PC-3 (cell line): ENCODE measurements at regions not wholly inside any gene's neighbourhood (a gene's known extent, or its start where the extent isn't known, plus 50 kb on each side); places are given as distances from the start of the nearest gene placed in this dataset.

Source experiments
- ATAC-seq: fragments of 200-7000 bp; cut with Tn5 transposase; 2 replicates; pipeline ENCODE4 v1.9.1; 2020; ENCODE audit warnings: mild to moderate bottlenecking, moderate library complexity
- BruUV-seq: library from RNA; stranded (reverse); fragments of 400-500 nt; replicated peaks from 2 replicates; lab custom pipeline; 2021; lab: Mats Ljungman, UMichigan
- CTCF ChIA-PET: fragments of 300-600 bp; sonication (Branson Sonifier 250); formaldehyde crosslinking; loops from one replicate; lab custom pipeline; 2022; ENCODE audit warnings: antibody characterized with exemption; lab: Charles Lee
- POLR2A ChIA-PET: fragments of 300-600 bp; sonication (Branson Sonifier 250); formaldehyde crosslinking; loops from one replicate; lab custom pipeline; 2022; ENCODE audit warnings: antibody characterized with exemption; ENCODE audit not compliant: unreplicated experiment; lab: Charles Lee
- DNase-seq: peaks from one replicate; pipeline ENCODE4 v3.0.0-alpha.2; 2015
- H2AFZ ChIP-seq: fragments of 300-600 bp; sonication (generic); 2 replicates; pipeline ENCODE4 v1.6.0; 2016; ENCODE audit warnings: antibody characterized with exemption, low read length
- H3F3A ChIP-seq: fragments of 300-600 bp; sonication (generic); one replicate; pipeline ENCODE4 v1.6.0; 2017; ENCODE audit warnings: antibody characterized with exemption, low read length, control low read depth, mild to moderate bottlenecking; ENCODE audit not compliant: unreplicated experiment
- H3K27ac ChIP-seq: fragments of 300-600 bp; sonication (generic); 2 replicates; pipeline ENCODE4 v1.5.1; 2016; ENCODE audit warnings: mild to moderate bottlenecking, low read length
- H3K27me3 ChIP-seq: fragments of 300-600 bp; sonication (generic); 2 replicates; pipeline ENCODE4 v1.6.1; 2016; ENCODE audit warnings: low read length, mixed read lengths
- H3K36me3 ChIP-seq: fragments of 300-600 bp; sonication (generic); 2 replicates; pipeline ENCODE4 v1.6.1; 2016; ENCODE audit warnings: low read depth, mixed run types, low read length, mixed read lengths
- H3K4me1 ChIP-seq: fragments of 300-600 bp; sonication (generic); 2 replicates; pipeline ENCODE4 v1.5.1; 2016; ENCODE audit warnings: low read length; ENCODE audit not compliant: insufficient read depth
- H3K4me2 ChIP-seq: fragments of 300-600 bp; sonication (generic); 2 replicates; pipeline ENCODE4 v1.6.0; 2016; ENCODE audit warnings: low read length
- H3K4me3 ChIP-seq: fragments of 300-600 bp; sonication (generic); 2 replicates; pipeline ENCODE4 v1.5.1; 2016; ENCODE audit warnings: mild to moderate bottlenecking, low read length, mixed read lengths
- H3K79me2 ChIP-seq: fragments of 300-600 bp; sonication (generic); 2 replicates; pipeline ENCODE4 v1.6.1; 2017; ENCODE audit warnings: low read length, mixed read lengths
- H3K9ac ChIP-seq: fragments of 300-600 bp; sonication (generic); 2 replicates; pipeline ENCODE4 v1.6.0; 2016; ENCODE audit warnings: mild to moderate bottlenecking, low read length
- H3K9me2 ChIP-seq: fragments of 300-600 bp; sonication (generic); replicated peaks from 2 replicates; pipeline ENCODE4 v1.6.1; 2016; ENCODE audit warnings: mixed run types, low read length, mixed read lengths
- H3K9me3 ChIP-seq: fragments of 300-600 bp; sonication (generic); 2 replicates; pipeline ENCODE4 v1.6.1; 2016; ENCODE audit warnings: low read length, mixed read lengths
- H4K20me1 ChIP-seq: fragments of 300-600 bp; sonication (generic); 2 replicates; pipeline ENCODE4 v1.6.1; 2016; ENCODE audit warnings: low read length, mixed read lengths
- CTCF ChIP-seq: fragments of 300-600 bp; sonication (generic); conservative IDR thresholded peaks from 2 replicates; pipeline ENCODE4 v1.5.1; 2017; ENCODE audit warnings: antibody characterized with exemption, low read depth, mild to moderate bottlenecking, low read length
- EZH2 ChIP-seq: fragments of 300-600 bp; sonication (generic); IDR thresholded peaks from one replicate; pipeline ENCODE4 v1.6.1; 2017; ENCODE audit warnings: antibody characterized with exemption, mild to moderate bottlenecking, low read length; ENCODE audit not compliant: unreplicated experiment
- EZH2phosphoT487 ChIP-seq: fragments of 300-600 bp; sonication (generic); IDR thresholded peaks from 2 replicates; pipeline ENCODE4 v1.6.1; 2018; ENCODE audit warnings: mild to moderate bottlenecking, antibody characterized with exemption, low read length, borderline replicate concordance
- intact Hi-C: fragments of 100-400 bp; cut with micrococcal nuclease; formaldehyde crosslinking; loops from 2 replicates; pipeline ENCODE4 v1.9.0; 2023

DNA sequence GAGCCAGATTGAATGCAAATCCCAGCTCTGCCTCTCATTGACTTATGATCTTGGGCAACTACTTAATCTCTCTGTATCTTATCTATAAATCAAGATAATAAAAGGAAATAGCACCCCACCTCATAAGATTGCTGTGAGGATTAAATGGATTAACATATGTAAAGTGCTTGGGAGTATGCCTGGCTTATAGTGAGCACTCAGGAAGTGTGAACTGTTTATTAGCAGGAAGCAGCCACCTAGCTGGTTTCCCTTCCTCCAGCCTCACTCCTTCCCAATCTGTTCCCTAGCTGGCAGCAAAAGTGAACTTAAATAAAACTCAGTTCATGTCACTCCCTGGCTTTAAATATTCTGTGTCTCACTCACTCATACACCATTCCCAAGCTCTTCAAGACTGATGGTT is 526.6 kb upstream of the PKDCC start:
- Histone ChIP-seq H3K36me3 (no peaks in the 10 kb centered on the region), H3F3A (no peaks in the 10 kb centered on the region), H3K4me1 (no peaks in the 10 kb centered on the region), H3K27me3 (no peaks in the 10 kb centered on the region), H3K9ac (no peak overlapping the region), H3K4me3 (no peak overlapping the region), H3K9me2 (0 out of 2 replicates have a peak, but pooled peaks cover 4% of the 10 kb centered on the region), H3K9me3 (no peaks in the 10 kb centered on the region), H3K27ac (no peak overlapping the region), H3K4me2 (no peak overlapping the region), H3K79me2 (no peaks in the 10 kb centered on the region), H4K20me1 (no peaks in the 10 kb centered on the region), H2AFZ (no peak overlapping the region)
- intact Hi-C loops = no loop called here
- ATAC-seq (no peak), DNase-seq (no peak)
- TF ChIP-seq CTCF (no peak), EZH2 (no peak), EZH2phosphoT487 (no peak)
- no TSS peak for BruUV-seq
- ChIA-PET POLR2A (no interaction called here), CTCF (interaction anchor here (0.6 kb wide), 1 partner anchor 450 kb away, joined by 3 read pairs; no protein-coding TSS in a partner anchor)

GRCh38 chr2:41527525-41528323 is 520.1 kb upstream of the PKDCC start:
- H2AFZ ChIP-seq = no peak overlapping the region
- H3K9me3 ChIP-seq = no peaks in the 10 kb centered on the region
- no peak for DNase-seq
- H3K27ac ChIP-seq = no peak overlapping the region
- no peaks in the 10 kb centered on the region for H3K27me3 ChIP-seq
- no TSS peak for BruUV-seq
- no peak overlapping the region for H3K4me2 ChIP-seq
- no peak for TF ChIP-seq EZH2
- TF ChIP-seq EZH2phosphoT487 = no peak
- TF ChIP-seq CTCF = no peak
- no peaks in the 10 kb centered on the region for H3K36me3 ChIP-seq
- no peaks in the 10 kb centered on the region for H3K79me2 ChIP-seq
- ChIA-PET CTCF (no interaction called here), POLR2A (no interaction called here)
- no peaks in the 10 kb centered on the region for H4K20me1 ChIP-seq
- no peak overlapping the region for H3K9ac ChIP-seq
- 0 out of 2 replicates have a peak, but pooled peaks cover 3% of the 10 kb centered on the region for H3K9me2 ChIP-seq
- ATAC-seq = no peak
- H3K4me3 ChIP-seq = no peak overlapping the region
- H3F3A ChIP-seq = no peaks in the 10 kb centered on the region
- intact Hi-C loops = no loop called here
- no peaks in the 10 kb centered on the region for H3K4me1 ChIP-seq

- Histone ChIP-seq H3K27me3 (peaks cover 3% of the 10 kb centered on the region; the same call in 1 of the 2 replicates), H3K9me3 (no peaks in the 10 kb centered on the region), H3K4me3 (no peak overlapping the region), H3K9ac (no peak overlapping the region), H3K27ac (no peak overlapping the region), H3F3A (no peaks in the 10 kb centered on the region), H3K9me2 (no peaks in the 10 kb centered on the region), H3K36me3 (no peaks in the 10 kb centered on the region), H3K79me2 (no peaks in the 10 kb centered on the region), H3K4me2 (no peak overlapping the region), H2AFZ (no peak overlapping the region), H4K20me1 (no peaks in the 10 kb centered on the region), H3K4me1 (no peaks in the 10 kb centered on the region)
- POLR2A ChIA-PET = no interaction called here
- intact Hi-C loops = no loop called here
- no TSS peak for BruUV-seq
- TF ChIP-seq EZH2 = no peak
- TF ChIP-seq EZH2phosphoT487 = no peak
- no peak for TF ChIP-seq CTCF
- CTCF ChIA-PET = no interaction called here
- DNase-seq (no peak), ATAC-seq (no peak)
Measured at GRCh38 chr2:41535575-41535974, 512.2 kb upstream of the PKDCC start.
